GM12878 (cell line): ENCODE measurements at regions not wholly inside any gene's neighbourhood (a gene's known extent, or its start where the extent isn't known, plus 50 kb on each side); places are given as distances from the start of the nearest gene placed in this dataset.

Experiments used
- FOS ChIP-seq: IDR thresholded peaks from 3 replicates; pipeline ENCODE4 v1.6.1; 2011; ENCODE audit warnings: borderline replicate concordance; ENCODE audit not compliant: insufficient read length; ENCODE audit errors: extremely low read depth
- MYC ChIP-seq: IDR thresholded peaks from 2 replicates; pipeline ENCODE4 v1.6.1; 2011; ENCODE audit warnings: mild to moderate bottlenecking, low read length, moderate library complexity, inconsistent platforms; ENCODE audit not compliant: insufficient read depth, insufficient replicate concordance, insufficient read length, severe bottlenecking
- POLR2A ChIP-seq: IDR thresholded peaks from 2 replicates; pipeline ENCODE4 v1.6.1; 2011; ENCODE audit warnings: low read depth, mild to moderate bottlenecking, low read length
- RCOR1 ChIP-seq: conservative IDR thresholded peaks from 2 replicates; pipeline ENCODE4 v1.6.1; 2012; ENCODE audit warnings: low read depth, low read length, improper control_type of control experiment
- USF1 ChIP-seq: IDR thresholded peaks from 2 replicates; pipeline ENCODE4 v1.6.1; 2011; ENCODE audit warnings: borderline replicate concordance, low read depth, mild to moderate bottlenecking, moderate library complexity, mixed read lengths, low read length; ENCODE audit not compliant: insufficient read depth; ENCODE audit errors: extremely low read length
- USF2 ChIP-seq: IDR thresholded peaks from 2 replicates; pipeline ENCODE4 v1.6.1; 2011; ENCODE audit warnings: low read depth, low read length, improper control_type of control experiment, borderline replicate concordance

- TF ChIP-seq FOS = no peak
- no peak for TF ChIP-seq RCOR1
- TF ChIP-seq POLR2A = no peak
- TF ChIP-seq USF2 = no peak
- TF ChIP-seq MYC = no peak
- TF ChIP-seq USF1 = no peak
Observed at GRCh38 chr16:75948441-75948840, 222.2 kb upstream of the CPHXL start.
